ENCODE measurements at regions not wholly inside any gene's neighbourhood (a gene's known extent, or its start where the extent isn't known, plus 50 kb on each side); places are given as distances from the start of the nearest gene placed in this dataset.

- Mint-ChIP-seq H3K4me3 (no peak overlapping the region), H3K27me3 (no peaks in the 10 kb centered on the region), H3K4me1 (no peaks in the 10 kb centered on the region), H3K36me3 (ENCODE audit: insufficient read depth) (no peaks in the 10 kb centered on the region), H3K27ac (ENCODE audit: low read depth) (no peak overlapping the region), H3K9me3 (peaks cover 11% of the 10 kb centered on the region)
- ATAC-seq (replicated peaks; ENCODE audit: extremely low read depth, poor library complexity, severe bottlenecking) (no peak), DNase-seq (ENCODE audit: low spot score in 2 of 2) (no peak)
Measured at GRCh38 chr10:83346266-83346910, 792.9 kb upstream of the GHITM start.

DNA sequence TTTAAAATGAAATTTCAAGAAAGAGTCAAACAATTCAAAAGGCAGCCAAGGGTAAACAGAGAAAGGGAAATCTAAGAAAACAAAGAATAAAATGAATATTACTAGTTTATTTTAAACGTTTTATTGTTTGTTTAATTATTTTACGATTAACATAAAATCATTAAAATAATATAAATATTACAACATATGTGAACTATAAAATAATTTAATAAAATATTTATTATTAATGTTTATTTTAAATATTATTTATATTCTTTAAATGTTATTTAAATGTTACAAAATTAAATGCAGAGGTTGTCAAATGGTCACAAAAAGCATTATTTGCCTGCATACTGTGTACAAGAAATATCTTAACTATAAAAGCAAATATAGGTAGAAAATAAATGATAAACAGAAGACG is 786.7 kb upstream of the GHITM start:
- Mint-ChIP-seq H3K9me3 (peaks cover 13% of the 10 kb centered on the region), H3K36me3 (ENCODE audit: insufficient read depth) (no peaks in the 10 kb centered on the region), H3K4me3 (no peak overlapping the region), H3K27ac (ENCODE audit: low read depth) (no peak overlapping the region), H3K4me1 (no peaks in the 10 kb centered on the region), H3K27me3 (no peaks in the 10 kb centered on the region)
- ATAC-seq (replicated peaks; ENCODE audit: extremely low read depth, poor library complexity, severe bottlenecking) (no peak), DNase-seq (ENCODE audit: low spot score in 2 of 2) (no peak)

GRCh38 chr10:83354456-83354855 is 784.9 kb upstream of the GHITM start:
- Mint-ChIP-seq H3K36me3 (ENCODE audit: insufficient read depth) (no peaks in the 10 kb centered on the region), H3K27me3 (no peaks in the 10 kb centered on the region), H3K9me3 (peaks cover 13% of the 10 kb centered on the region), H3K4me1 (no peaks in the 10 kb centered on the region), H3K27ac (ENCODE audit: low read depth) (no peak overlapping the region), H3K4me3 (no peak overlapping the region)
- DNase-seq (ENCODE audit: low spot score in 2 of 2) (no peak), ATAC-seq (replicated peaks; ENCODE audit: extremely low read depth, poor library complexity, severe bottlenecking) (no peak)

- Mint-ChIP-seq H3K27ac (ENCODE audit: low read depth) (no peak overlapping the region), H3K36me3 (ENCODE audit: insufficient read depth) (no peaks in the 10 kb centered on the region), H3K9me3 (peaks cover 7% of the 10 kb centered on the region), H3K4me1 (no peaks in the 10 kb centered on the region), H3K4me3 (no peak overlapping the region), H3K27me3 (no peaks in the 10 kb centered on the region)
- ATAC-seq (replicated peaks; ENCODE audit: extremely low read depth, poor library complexity, severe bottlenecking) (no peak), DNase-seq (ENCODE audit: low spot score in 2 of 2) (no peak)
Measured at GRCh38 chr10:83357004-83357403, 782.3 kb upstream of the GHITM start.

GRCh38 chr10:83357627-83358026 is 781.7 kb upstream of the GHITM start:
- H3K36me3 Mint-ChIP-seq (ENCODE audit: insufficient read depth) = no peaks in the 10 kb centered on the region
- H3K4me3 Mint-ChIP-seq = no peak overlapping the region
- no peak for DNase-seq (ENCODE audit: low spot score in 2 of 2)
- no peaks in the 10 kb centered on the region for H3K4me1 Mint-ChIP-seq
- no peaks in the 10 kb centered on the region for H3K27me3 Mint-ChIP-seq
- peaks cover 7% of the 10 kb centered on the region for H3K9me3 Mint-ChIP-seq
- H3K27ac Mint-ChIP-seq (ENCODE audit: low read depth) = no peak overlapping the region
- no peak for ATAC-seq (replicated peaks; ENCODE audit: extremely low read depth, poor library complexity, severe bottlenecking)

DNA sequence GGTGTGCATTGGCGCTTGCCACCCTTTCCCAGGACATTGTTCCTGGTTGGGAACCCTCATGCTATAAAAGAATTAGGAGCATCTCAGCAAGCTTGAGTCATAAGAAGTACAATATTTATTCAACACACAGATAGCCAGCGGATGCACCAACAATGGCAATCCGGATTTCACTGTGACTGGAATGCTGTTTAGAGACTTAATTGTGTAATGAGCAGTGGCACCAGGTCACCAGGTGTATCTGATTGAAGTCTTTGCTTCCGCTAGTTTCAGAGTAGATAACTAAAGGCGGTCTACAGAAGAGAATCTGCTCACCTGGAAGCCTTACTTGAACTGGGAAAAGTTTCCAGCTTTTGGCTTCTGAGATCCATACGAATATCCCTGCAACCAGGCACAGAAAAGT is 772.3 kb upstream of the GHITM start:
- H3K27me3 Mint-ChIP-seq = no peaks in the 10 kb centered on the region
- H3K9me3 Mint-ChIP-seq = peaks cover 19% of the 10 kb centered on the region

GRCh38 chr10:83371696-83372490 is 767.4 kb upstream of the GHITM start:
- H3K36me3 Mint-ChIP-seq (ENCODE audit: insufficient read depth) = no peaks in the 10 kb centered on the region
- DNase-seq (ENCODE audit: low spot score in 2 of 2) (no peak), ATAC-seq (replicated peaks; ENCODE audit: extremely low read depth, poor library complexity, severe bottlenecking) (no peak)
- H3K4me3 Mint-ChIP-seq = no peak overlapping the region
- peaks cover 14% of the 10 kb centered on the region for H3K9me3 Mint-ChIP-seq
- H3K4me1 Mint-ChIP-seq = no peaks in the 10 kb centered on the region
- no peaks in the 10 kb centered on the region for H3K27me3 Mint-ChIP-seq
- no peak overlapping the region for H3K27ac Mint-ChIP-seq (ENCODE audit: low read depth)

More for the DNA sequence above, 772.3 kb upstream of the GHITM start:
- ATAC-seq (replicated peaks; ENCODE audit: extremely low read depth, poor library complexity, severe bottlenecking) (no peak), DNase-seq (ENCODE audit: low spot score in 2 of 2) (no peak)
- Mint-ChIP-seq H3K36me3 (ENCODE audit: insufficient read depth) (no peaks in the 10 kb centered on the region), H3K4me1 (no peaks in the 10 kb centered on the region), H3K4me3 (no peak overlapping the region), H3K27ac (ENCODE audit: low read depth) (no peak overlapping the region)

GRCh38 chr10:83372646-83373045 is 766.7 kb upstream of the GHITM start:
- Mint-ChIP-seq H3K4me3 (no peak overlapping the region), H3K9me3 (peaks cover 14% of the 10 kb centered on the region), H3K27ac (ENCODE audit: low read depth) (no peak overlapping the region), H3K4me1 (no peaks in the 10 kb centered on the region), H3K27me3 (no peaks in the 10 kb centered on the region), H3K36me3 (ENCODE audit: insufficient read depth) (no peaks in the 10 kb centered on the region)
- DNase-seq (ENCODE audit: low spot score in 2 of 2) = no peak
- ATAC-seq (replicated peaks; ENCODE audit: extremely low read depth, poor library complexity, severe bottlenecking) = no peak

- H3K4me1 Mint-ChIP-seq = no peaks in the 10 kb centered on the region
- H3K4me3 Mint-ChIP-seq = no peak overlapping the region
- peaks cover 14% of the 10 kb centered on the region for H3K9me3 Mint-ChIP-seq
- no peak overlapping the region for H3K27ac Mint-ChIP-seq (ENCODE audit: low read depth)
- no peaks in the 10 kb centered on the region for H3K36me3 Mint-ChIP-seq (ENCODE audit: insufficient read depth)
- no peaks in the 10 kb centered on the region for H3K27me3 Mint-ChIP-seq
- DNase-seq (ENCODE audit: low spot score in 2 of 2) (no peak), ATAC-seq (replicated peaks; ENCODE audit: extremely low read depth, poor library complexity, severe bottlenecking) (no peak)
Measured at GRCh38 chr10:83373671-83374070, 765.6 kb upstream of the GHITM start.

DNA sequence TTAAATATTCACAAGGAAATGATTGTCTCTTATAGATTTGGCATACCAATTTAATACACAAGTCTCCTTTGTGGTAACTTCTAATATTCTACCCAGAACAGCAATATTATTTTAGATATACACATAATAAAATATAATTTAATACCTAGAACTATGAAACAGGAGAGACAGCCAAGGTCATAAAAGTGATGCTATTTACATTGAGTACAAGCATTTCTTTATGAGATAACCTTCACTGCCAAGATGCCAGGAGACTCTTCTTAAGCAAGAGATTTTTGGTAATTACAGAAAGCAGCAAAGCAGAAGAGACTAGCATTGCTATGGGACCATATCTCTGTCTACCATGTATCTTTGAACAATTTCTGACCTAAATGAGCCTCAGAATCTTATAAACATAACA is 764.6 kb upstream of the GHITM start:
- Mint-ChIP-seq H3K9me3 (peaks cover 11% of the 10 kb centered on the region), H3K27ac (ENCODE audit: low read depth) (no peak overlapping the region), H3K4me3 (no peak overlapping the region), H3K27me3 (no peaks in the 10 kb centered on the region), H3K36me3 (ENCODE audit: insufficient read depth) (no peaks in the 10 kb centered on the region), H3K4me1 (no peaks in the 10 kb centered on the region)
- ATAC-seq (replicated peaks; ENCODE audit: extremely low read depth, poor library complexity, severe bottlenecking) (no peak), DNase-seq (ENCODE audit: low spot score in 2 of 2) (no peak)

- ATAC-seq (replicated peaks; ENCODE audit: extremely low read depth, poor library complexity, severe bottlenecking) (no peak), DNase-seq (ENCODE audit: low spot score in 2 of 2) (no peak)
- Mint-ChIP-seq H3K4me1 (no peaks in the 10 kb centered on the region), H3K27me3 (no peaks in the 10 kb centered on the region), H3K9me3 (peaks cover 12% of the 10 kb centered on the region), H3K27ac (ENCODE audit: low read depth) (no peak overlapping the region), H3K4me3 (no peak overlapping the region), H3K36me3 (ENCODE audit: insufficient read depth) (no peaks in the 10 kb centered on the region)
Measured at GRCh38 chr10:83375274-83375673, 764.0 kb upstream of the GHITM start.

- Mint-ChIP-seq H3K9me3 (peaks cover 6% of the 10 kb centered on the region), H3K27me3 (no peaks in the 10 kb centered on the region), H3K27ac (ENCODE audit: low read depth) (no peak overlapping the region), H3K4me1 (no peaks in the 10 kb centered on the region), H3K4me3 (no peak overlapping the region), H3K36me3 (ENCODE audit: insufficient read depth) (no peaks in the 10 kb centered on the region)
- ATAC-seq (replicated peaks; ENCODE audit: extremely low read depth, poor library complexity, severe bottlenecking) (no peak), DNase-seq (ENCODE audit: low spot score in 2 of 2) (no peak)
Measured at GRCh38 chr10:83397806-83398205, 741.5 kb upstream of the GHITM start.

DNA sequence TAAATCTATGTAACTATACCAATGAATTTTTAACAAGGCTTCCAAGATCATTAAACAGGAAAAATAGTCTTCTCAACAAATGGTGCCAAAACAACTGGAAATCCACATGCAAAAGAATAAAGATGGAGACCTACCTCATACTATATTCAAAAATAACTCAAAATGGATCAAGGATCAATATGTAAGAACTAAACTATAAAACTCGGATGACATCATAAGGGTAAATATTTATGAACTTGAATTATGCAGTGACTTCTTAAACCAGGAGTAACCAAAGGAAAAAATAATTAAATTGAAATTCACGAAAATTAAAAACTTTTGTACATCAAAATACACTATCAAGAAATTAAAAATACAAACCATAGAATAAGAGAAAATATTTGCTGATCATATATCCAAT is 728.7 kb upstream of the GHITM start:
- DNase-seq (ENCODE audit: low spot score in 2 of 2) (no peak), ATAC-seq (replicated peaks; ENCODE audit: extremely low read depth, poor library complexity, severe bottlenecking) (no peak)
- H3K9me3 Mint-ChIP-seq = peaks cover 26% of the 10 kb centered on the region
- H3K27ac Mint-ChIP-seq (ENCODE audit: low read depth) = no peak overlapping the region
- H3K36me3 Mint-ChIP-seq (ENCODE audit: insufficient read depth) = no peaks in the 10 kb centered on the region
- no peak overlapping the region for H3K4me3 Mint-ChIP-seq
- H3K4me1 Mint-ChIP-seq = no peaks in the 10 kb centered on the region
- no peaks in the 10 kb centered on the region for H3K27me3 Mint-ChIP-seq
